AG09319 (cell line): ENCODE measurements at regions not wholly inside any gene's neighbourhood (a gene's known extent, or its start where the extent isn't known, plus 50 kb on each side); places are given as distances from the start of the nearest gene placed in this dataset.

Experiments
- DNase-seq: peaks from one replicate; pipeline ENCODE4 v3.0.0-alpha.2; 2010; ENCODE audit warnings: low read depth; ENCODE audit errors: extremely low read depth
- CTCF ChIP-seq: IDR thresholded peaks from 2 replicates; pipeline ENCODE4 v1.5.1; 2011; ENCODE audit warnings: low read depth, mild to moderate bottlenecking, inconsistent platforms, low read length, moderate library complexity

- TF ChIP-seq CTCF = no peak
- no peak for DNase-seq
Observed at GRCh38 chr2:19746137-19746600, 155.6 kb downstream of the TTC32 start.

GRCh38 chr2:19745318-19746136 lies 156.3 kb downstream of the TTC32 start:
- no peak for DNase-seq
- no peak for TF ChIP-seq CTCF

GRCh38 chr2:19744456-19745199 lies 157.2 kb downstream of the TTC32 start:
- no peak for TF ChIP-seq CTCF
- DNase-seq = no peak

DNA sequence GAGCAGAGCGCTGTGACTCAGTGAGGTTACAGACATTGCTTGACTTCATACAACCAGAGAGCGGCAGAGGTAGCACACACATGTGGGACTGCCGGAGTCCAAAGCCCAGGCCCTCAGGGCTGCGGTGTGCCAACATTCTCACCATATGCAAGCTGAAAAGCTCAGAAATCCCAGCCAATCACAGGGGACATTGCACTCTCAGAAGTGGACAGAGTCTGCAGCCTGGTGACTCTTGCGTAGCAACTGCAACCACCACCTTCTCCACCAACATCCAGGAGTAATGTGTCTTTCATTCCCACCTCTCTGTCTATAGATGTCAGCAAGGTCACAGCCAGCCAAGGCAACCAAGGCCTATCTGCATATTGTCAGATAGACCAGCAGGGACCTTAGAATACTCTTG lies 158.1 kb downstream of the TTC32 start:
- TF ChIP-seq CTCF = no peak
- DNase-seq = no peak

DNA sequence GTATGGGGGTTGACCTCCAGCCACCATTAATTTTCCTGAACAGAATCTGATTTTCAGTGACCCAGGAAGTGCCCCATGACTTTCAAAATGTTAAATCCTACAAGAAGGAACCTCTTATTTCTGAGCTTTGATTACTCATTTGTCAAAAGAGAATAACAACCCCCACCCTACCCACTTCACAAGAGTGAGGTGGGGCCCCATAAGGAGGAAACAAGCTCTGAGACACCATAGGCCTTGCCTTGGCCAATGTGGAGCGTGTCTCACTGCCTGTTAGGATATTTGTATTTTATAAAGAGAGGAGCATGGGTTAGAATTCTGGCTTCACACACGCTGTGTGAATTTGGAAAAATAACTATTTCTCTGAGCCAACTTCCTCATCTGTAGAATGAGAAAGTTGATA lies 158.9 kb downstream of the TTC32 start:
- TF ChIP-seq CTCF = no peak

DNA sequence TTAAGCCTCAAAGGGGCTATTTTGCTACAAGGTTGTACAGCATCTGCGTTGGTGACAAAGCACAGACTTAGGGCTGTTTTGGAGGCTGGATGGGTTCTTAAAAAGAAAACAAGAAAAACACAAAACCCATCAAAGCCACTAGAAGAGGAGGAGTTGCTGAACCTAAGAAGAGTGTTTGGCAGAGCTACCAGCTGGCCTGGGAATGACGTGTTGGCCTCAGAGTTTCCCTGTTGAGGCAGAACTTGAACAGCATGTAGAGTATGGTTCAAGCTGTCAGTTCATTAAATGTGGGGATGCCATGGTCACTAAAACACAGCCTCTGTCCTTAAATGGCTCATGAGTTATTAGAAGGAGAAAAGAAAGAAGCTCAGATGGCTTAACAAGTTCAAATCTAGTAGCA lies 162.5 kb downstream of the TTC32 start:
- DNase-seq = no peak
- no peak for TF ChIP-seq CTCF

More for the DNA sequence above, 158.9 kb downstream of the TTC32 start:
- DNase-seq = no peak

- DNase-seq = peak; percentile 48
- TF ChIP-seq CTCF = no peak
Observed at GRCh38 chr2:19738707-19739106, 163.1 kb downstream of the TTC32 start.
